Mesendoderm (in vitro differentiated cells): ENCODE measurements at regions not wholly inside any gene's neighbourhood (a gene's known extent, or its start where the extent isn't known, plus 50 kb on each side); places are given as distances from the start of the nearest gene placed in this dataset.

Experiments
- DNase-seq: peaks from one replicate; pipeline ENCODE4 v3.0.0; 2013
- H2AK5ac ChIP-seq: 2 replicates; pipeline ENCODE4 v1.6.1; 2013; ENCODE audit warnings: low read length, inconsistent platforms
- H2BK120ac ChIP-seq: 2 replicates; pipeline ENCODE4 v1.6.1; 2013; ENCODE audit warnings: low read depth, mild to moderate bottlenecking, low read length, moderate library complexity, mixed read lengths
- H2BK15ac ChIP-seq: replicated peaks from 2 replicates; pipeline ENCODE4 v1.6.1; 2013; ENCODE audit warnings: low read depth, mild to moderate bottlenecking, moderate library complexity
- H2BK5ac ChIP-seq: 2 replicates; pipeline ENCODE4 v1.6.1; 2013; ENCODE audit warnings: low read length, inconsistent platforms
- H3K18ac ChIP-seq: 2 replicates; pipeline ENCODE4 v1.6.1; 2013; ENCODE audit warnings: mild to moderate bottlenecking, low read length, mixed read lengths
- H3K23ac ChIP-seq: one replicate; pipeline ENCODE4 v1.6.1; 2013; ENCODE audit warnings: low read length
- H3K27ac ChIP-seq: 2 replicates; pipeline ENCODE4 v1.5.1; 2013; ENCODE audit warnings: low read depth, mild to moderate bottlenecking, inconsistent platforms, low read length, moderate library complexity
- H3K27me3 ChIP-seq: 2 replicates; pipeline ENCODE4 v1.6.1; 2013; ENCODE audit warnings: low read length, control low read depth, mild to moderate bottlenecking, inconsistent platforms; ENCODE audit not compliant: insufficient read depth, poor library complexity
- H3K36me3 ChIP-seq: 2 replicates; pipeline ENCODE4 v1.6.1; 2013; ENCODE audit warnings: low read length, inconsistent platforms; ENCODE audit not compliant: control insufficient read depth, insufficient read depth
- H3K4ac ChIP-seq: one replicate; pipeline ENCODE4 v1.6.1; 2013; ENCODE audit warnings: low read depth, mild to moderate bottlenecking, low read length, moderate library complexity
- H3K4me1 ChIP-seq: 2 replicates; pipeline ENCODE4 v1.6.1; 2013; ENCODE audit warnings: low read depth, low read length, inconsistent platforms; ENCODE audit not compliant: control insufficient read depth
- H3K4me2 ChIP-seq: 2 replicates; pipeline ENCODE4 v1.6.1; 2013; ENCODE audit warnings: low read length
- H3K4me3 ChIP-seq: 2 replicates; pipeline ENCODE4 v1.5.1; 2013; ENCODE audit warnings: mild to moderate bottlenecking, low read length
- H3K56ac ChIP-seq: one replicate; pipeline ENCODE4 v1.6.1; 2013; ENCODE audit warnings: low read length
- H3K79me1 ChIP-seq: 2 replicates; pipeline ENCODE4 v1.6.1; 2013; ENCODE audit warnings: low read length, inconsistent platforms
- H3K79me2 ChIP-seq: 2 replicates; pipeline ENCODE4 v1.6.1; 2013; ENCODE audit warnings: mild to moderate bottlenecking, low read length; ENCODE audit not compliant: control insufficient read depth, insufficient read depth
- H3K9ac ChIP-seq: 2 replicates; pipeline ENCODE4 v1.6.1; 2013; ENCODE audit warnings: low read length, inconsistent platforms
- H4K5ac ChIP-seq: one replicate; pipeline ENCODE4 v1.6.1; 2013; ENCODE audit warnings: low read length
- H4K8ac ChIP-seq: one replicate; pipeline ENCODE4 v1.6.1; 2013; ENCODE audit warnings: low read depth, mild to moderate bottlenecking, control low read depth, low read length, moderate library complexity
- WGBS: extraction: QIAGEN DNeasy Blood & Tissue Kit; methylation state at CpG from one replicate; pipeline ENCODE4 v1.1.7; 2013; ENCODE audit warnings: low lambda C conversion rate, missing lambda C conversion rate; ENCODE audit not compliant: insufficient coverage; ENCODE audit errors: extremely low coverage; 5-methylcytosine and 5-hydroxymethylcytosine counted together

DNA sequence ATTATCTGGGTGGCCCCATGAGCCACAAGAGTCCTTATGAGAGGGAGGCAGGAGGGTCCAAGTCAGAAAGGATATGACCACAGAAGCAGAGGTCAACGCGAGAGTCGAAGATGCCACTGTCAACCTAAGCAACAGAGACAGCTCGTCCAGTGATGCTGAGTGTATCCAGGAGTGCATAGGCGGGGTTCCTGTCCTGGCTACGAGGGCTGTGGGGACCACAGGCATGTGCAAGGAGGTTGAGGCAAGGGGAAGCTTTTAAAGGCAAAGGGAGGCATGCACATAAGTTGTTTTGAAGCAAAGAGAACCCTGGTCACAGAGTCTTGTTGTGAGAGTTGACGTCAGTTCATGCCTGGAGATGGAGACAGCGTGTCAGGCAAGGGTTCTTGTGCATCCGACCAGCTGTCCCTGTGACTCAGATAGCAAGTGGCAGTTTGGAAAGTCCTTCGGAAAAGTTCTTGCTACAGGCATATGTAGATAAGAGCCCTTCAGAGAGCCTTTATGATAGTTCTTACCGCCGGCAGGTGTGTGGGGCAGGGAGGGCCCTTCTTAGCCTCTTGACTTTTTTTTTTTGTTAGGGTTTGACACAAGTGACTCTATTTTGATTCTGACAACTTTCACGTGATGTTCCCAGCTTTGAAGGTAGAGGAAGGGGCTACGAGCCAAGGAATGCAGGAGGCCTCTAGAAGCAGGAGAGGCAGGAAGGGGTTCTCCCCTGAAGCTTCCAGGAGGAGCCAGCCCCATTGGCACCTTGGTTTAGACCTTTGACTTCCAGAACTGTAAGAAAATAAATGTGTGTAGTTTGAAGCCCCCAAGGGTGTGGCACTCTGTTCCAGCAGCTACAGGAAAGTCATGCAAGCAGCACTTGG, 66.0 kb upstream of the FCN1 start:
- Histone ChIP-seq H3K18ac (no peak overlapping the region), H3K79me1 (no peaks in the 10 kb centered on the region), H3K9ac (no peak overlapping the region), H4K5ac (no peak overlapping the region), H3K27ac (no peak overlapping the region), H4K8ac (no peak overlapping the region), H2BK15ac (no peak overlapping the region), H3K23ac (no peak overlapping the region), H3K4me2 (no peak overlapping the region), H3K27me3 (no peaks in the 10 kb centered on the region), H2AK5ac (no peak overlapping the region), H2BK120ac (no peak overlapping the region), H3K4me1 (no peaks in the 10 kb centered on the region), H3K4me3 (no peak overlapping the region), H3K79me2 (no peaks in the 10 kb centered on the region), H2BK5ac (no peak overlapping the region), H3K56ac (no peak overlapping the region), H3K36me3 (no peaks in the 10 kb centered on the region), H3K4ac (no peak overlapping the region)
- DNase-seq: no peak
- no CpG with 5 or more reads among the region's 14 CpGs for WGBS

DNA sequence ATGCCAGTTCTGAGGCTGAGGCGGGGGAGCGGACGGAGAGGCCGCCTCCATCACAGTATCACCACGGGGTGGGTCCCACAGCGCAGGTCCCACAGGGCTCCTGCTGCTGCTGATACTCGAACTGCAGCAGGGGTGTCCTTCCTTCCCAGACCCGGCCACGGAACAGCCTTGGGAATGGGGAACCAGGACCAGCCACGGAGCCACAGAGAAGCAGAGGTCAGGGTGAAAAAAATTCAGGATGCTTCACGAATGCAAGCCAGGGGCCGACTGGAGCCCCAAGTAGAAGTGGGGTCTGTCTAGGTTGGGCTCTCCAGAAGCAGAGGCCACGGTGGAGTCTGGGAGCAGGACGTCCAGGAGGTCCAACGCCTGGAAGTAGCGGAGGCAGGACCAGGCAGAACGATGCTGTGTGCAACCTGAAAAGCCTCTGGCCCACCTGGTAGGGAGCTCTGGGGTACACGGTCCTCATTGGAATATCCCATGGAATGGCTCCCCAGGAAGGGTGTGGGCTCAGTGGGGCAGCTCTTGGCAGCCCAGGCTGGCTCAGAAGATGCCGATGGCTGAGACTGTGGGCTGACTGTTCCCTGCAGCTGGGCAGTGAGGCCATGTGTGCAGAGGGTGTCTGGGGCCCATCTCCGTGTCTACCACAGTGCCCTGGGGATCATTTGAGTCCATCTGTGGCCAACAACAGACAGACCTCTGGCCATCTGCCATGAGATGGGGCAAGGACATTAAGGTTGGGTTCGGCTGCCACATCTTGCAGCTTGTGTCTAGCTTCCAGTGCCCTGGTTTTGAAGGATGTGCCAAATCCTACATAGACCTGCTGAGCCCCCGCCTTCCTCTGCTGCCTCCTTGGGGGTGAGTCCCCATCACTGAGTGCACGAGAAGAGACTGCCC, 66.9 kb upstream of the FCN1 start:
- H4K5ac ChIP-seq: no peak overlapping the region
- H3K27me3 ChIP-seq: no peaks in the 10 kb centered on the region
- H3K36me3 ChIP-seq: no peaks in the 10 kb centered on the region
- no peak overlapping the region for H3K18ac ChIP-seq
- no CpG with 5 or more reads among the region's 23 CpGs for WGBS
- no peak overlapping the region for H2BK5ac ChIP-seq
- no peak overlapping the region for H4K8ac ChIP-seq
- no peaks in the 10 kb centered on the region for H3K4me1 ChIP-seq
- H3K79me1 ChIP-seq: no peaks in the 10 kb centered on the region
- no peak overlapping the region for H3K9ac ChIP-seq
- H2BK120ac ChIP-seq: no peak overlapping the region
- H3K4me2 ChIP-seq: no peak overlapping the region
- H3K4ac ChIP-seq: no peak overlapping the region
- H3K27ac ChIP-seq: no peak overlapping the region
- H3K23ac ChIP-seq: no peak overlapping the region
- H3K56ac ChIP-seq: no peak overlapping the region
- no peak overlapping the region for H2AK5ac ChIP-seq
- H2BK15ac ChIP-seq: no peak overlapping the region
- no peak for DNase-seq
- H3K4me3 ChIP-seq: no peak overlapping the region
- no peaks in the 10 kb centered on the region for H3K79me2 ChIP-seq

DNA sequence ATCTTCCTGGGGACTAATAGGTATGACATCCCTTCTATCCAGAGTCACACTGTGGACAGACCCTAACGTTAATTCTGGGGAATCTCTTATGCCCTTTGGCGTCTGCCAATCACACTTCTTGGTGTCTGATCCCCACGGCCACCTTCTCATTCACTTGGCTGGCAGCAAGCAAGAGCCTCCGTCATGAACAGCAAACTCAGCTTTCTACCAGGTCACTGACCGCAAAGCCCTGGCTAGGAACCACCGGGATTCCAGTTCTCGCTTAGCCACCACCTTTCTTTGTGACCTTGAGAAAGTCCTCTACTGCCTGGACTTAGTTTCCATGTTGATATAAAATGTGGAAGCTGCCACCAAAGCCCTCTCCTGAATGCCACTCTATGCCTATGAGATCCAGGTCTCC, 67.7 kb upstream of the FCN1 start:
- Histone ChIP-seq H3K9ac (no peak overlapping the region), H3K27me3 (no peaks in the 10 kb centered on the region), H3K4ac (no peak overlapping the region), H2BK15ac (no peak overlapping the region), H3K4me2 (no peak overlapping the region), H2AK5ac (no peak overlapping the region), H3K27ac (no peak overlapping the region), H3K79me2 (no peaks in the 10 kb centered on the region), H2BK120ac (no peak overlapping the region), H3K56ac (no peak overlapping the region), H3K18ac (no peak overlapping the region), H4K8ac (no peak overlapping the region), H2BK5ac (no peak overlapping the region), H3K4me3 (no peak overlapping the region), H3K23ac (no peak overlapping the region), H3K79me1 (no peaks in the 10 kb centered on the region), H4K5ac (no peak overlapping the region), H3K4me1 (no peaks in the 10 kb centered on the region), H3K36me3 (no peaks in the 10 kb centered on the region)
- no CpG with 5 or more reads among the region's 7 CpGs for WGBS
- DNase-seq: no peak

GRCh38 chr9:134986957-134987356, 69.2 kb upstream of the FCN1 start:
- Histone ChIP-seq H3K4ac (no peak overlapping the region), H3K4me3 (no peak overlapping the region), H3K4me2 (no peak overlapping the region), H2BK120ac (no peak overlapping the region), H4K5ac (no peak overlapping the region), H3K4me1 (no peaks in the 10 kb centered on the region), H3K36me3 (no peaks in the 10 kb centered on the region), H2BK15ac (no peak overlapping the region), H3K23ac (no peak overlapping the region), H3K18ac (no peak overlapping the region), H4K8ac (no peak overlapping the region), H3K79me1 (no peaks in the 10 kb centered on the region), H3K27me3 (no peaks in the 10 kb centered on the region), H3K27ac (no peak overlapping the region), H3K9ac (no peak overlapping the region), H2BK5ac (no peak overlapping the region), H3K56ac (no peak overlapping the region), H2AK5ac (no peak overlapping the region), H3K79me2 (no peaks in the 10 kb centered on the region)
- DNase-seq: no peak
- WGBS: no CpG with 5 or more reads among the region's 1 CpG

DNA sequence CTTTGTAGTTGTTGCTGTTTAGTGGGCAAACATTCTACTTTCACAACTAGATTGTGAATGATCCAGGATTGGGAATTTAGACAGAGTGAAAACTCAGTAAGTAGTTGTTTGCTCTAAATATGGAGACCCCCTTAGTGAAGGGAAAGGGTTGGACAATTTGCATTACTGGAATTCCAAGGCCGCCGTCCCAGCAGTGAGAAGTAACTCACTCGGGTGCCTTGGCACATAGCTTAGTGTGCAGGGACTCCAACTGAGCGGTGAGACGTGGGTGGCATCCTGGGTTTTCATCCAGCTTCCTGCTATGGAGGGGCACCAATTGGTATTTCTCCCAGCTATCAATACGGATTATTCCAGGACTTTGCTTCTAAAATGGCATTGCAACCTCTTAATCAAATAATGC, 69.7 kb upstream of the FCN1 start:
- Histone ChIP-seq H3K4me2 (no peak overlapping the region), H2BK5ac (no peak overlapping the region), H3K9ac (no peak overlapping the region), H3K4me3 (no peak overlapping the region), H3K4ac (no peak overlapping the region), H3K23ac (no peak overlapping the region), H4K5ac (no peak overlapping the region), H3K36me3 (no peaks in the 10 kb centered on the region), H3K27ac (no peak overlapping the region), H3K79me2 (no peaks in the 10 kb centered on the region), H2BK120ac (no peak overlapping the region), H2AK5ac (no peak overlapping the region), H3K4me1 (no peaks in the 10 kb centered on the region), H4K8ac (no peak overlapping the region), H3K79me1 (no peaks in the 10 kb centered on the region), H3K56ac (no peak overlapping the region), H2BK15ac (no peak overlapping the region), H3K18ac (no peak overlapping the region), H3K27me3 (no peaks in the 10 kb centered on the region)
- DNase-seq: no peak
- no CpG with 5 or more reads among the region's 6 CpGs for WGBS
